Daoy (cell line): ENCODE measurements at regions not wholly inside any gene's neighbourhood (a gene's known extent, or its start where the extent isn't known, plus 50 kb on each side); places are given as distances from the start of the nearest gene placed in this dataset.
"Not testable (repeated sequence)": the region's sequence is repeated elsewhere in the genome, so short reads cannot be mapped to it uniquely, and the experiment has no call there.

Experiments
- DNase-seq: peaks from one replicate; pipeline ENCODE4 v3.0.0-alpha.2; 2015; ENCODE audit warnings: low read depth

DNA sequence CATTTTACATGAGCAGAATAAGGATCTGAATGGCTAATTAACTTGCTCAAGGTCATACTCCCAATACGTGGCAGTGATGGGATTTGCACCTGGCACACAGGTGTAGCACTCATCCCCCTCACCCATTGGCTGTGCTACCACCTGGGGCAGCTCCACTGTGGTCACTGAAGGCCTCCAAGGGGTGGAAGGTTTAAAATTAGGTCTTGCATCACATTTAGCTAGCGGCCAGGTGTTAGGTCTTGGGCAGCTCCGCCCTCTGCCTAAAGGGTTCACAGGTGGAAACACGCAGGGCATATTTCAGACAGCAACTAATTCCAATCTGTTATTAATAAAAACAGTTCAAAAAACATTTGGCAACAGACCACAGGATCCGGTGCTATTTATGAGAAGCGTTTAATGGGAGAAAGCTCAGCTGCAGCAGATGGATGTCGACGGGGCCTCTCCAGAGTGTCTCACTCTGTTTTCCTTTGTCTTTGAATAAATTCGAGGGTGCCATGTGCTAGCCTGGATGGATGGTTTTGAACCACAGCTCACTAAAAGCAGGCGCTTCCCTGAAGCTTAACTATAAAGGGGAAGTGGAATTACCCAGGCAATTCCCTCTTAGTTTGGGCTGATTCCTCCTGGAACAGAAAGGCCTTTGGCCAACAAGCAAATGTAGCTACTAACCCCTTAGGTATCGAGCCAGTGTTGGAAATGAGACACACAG lies 1017.6 kb downstream of the TYW1 start:
- no peak for DNase-seq

DNA sequence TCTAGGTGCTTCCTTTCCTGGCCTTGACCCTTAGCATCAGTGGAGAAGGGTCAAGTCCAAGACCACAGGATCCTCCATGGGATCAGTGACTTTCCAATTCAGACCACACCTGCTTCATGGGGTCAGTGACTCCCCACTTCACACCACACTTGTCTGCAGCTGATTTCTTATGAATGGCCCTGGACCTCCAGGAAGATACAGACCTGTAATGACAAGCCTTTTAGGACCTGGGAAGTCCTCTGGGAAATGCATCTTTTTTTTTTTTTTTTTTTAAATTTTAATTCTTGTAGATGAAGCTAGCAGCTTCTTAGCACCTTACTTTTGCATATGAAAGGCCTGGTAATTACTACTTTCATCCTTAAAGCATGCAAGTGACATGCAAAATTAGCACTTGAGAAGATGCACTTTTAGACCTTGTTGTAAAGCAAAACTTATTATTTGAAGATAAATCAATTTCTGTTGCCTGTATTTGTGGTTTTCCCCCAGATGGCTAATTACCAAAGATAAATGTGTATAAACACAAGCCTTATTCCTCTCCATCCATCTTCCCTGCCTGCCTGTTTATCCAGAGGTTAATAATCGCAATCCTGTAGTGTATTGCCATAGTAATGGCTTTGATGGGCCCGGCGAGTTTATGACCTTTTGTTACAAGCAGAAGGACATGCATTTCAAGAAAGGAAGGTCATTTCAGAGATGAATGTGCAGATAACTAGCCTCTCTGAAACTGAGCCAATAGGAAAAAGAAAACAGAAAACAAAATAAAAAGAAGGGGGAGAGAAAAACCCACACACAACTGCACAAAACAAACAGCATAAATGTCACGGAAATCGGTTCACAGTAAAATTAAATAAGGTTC lies 1018.7 kb downstream of the TYW1 start:
- no peak for DNase-seq

DNA sequence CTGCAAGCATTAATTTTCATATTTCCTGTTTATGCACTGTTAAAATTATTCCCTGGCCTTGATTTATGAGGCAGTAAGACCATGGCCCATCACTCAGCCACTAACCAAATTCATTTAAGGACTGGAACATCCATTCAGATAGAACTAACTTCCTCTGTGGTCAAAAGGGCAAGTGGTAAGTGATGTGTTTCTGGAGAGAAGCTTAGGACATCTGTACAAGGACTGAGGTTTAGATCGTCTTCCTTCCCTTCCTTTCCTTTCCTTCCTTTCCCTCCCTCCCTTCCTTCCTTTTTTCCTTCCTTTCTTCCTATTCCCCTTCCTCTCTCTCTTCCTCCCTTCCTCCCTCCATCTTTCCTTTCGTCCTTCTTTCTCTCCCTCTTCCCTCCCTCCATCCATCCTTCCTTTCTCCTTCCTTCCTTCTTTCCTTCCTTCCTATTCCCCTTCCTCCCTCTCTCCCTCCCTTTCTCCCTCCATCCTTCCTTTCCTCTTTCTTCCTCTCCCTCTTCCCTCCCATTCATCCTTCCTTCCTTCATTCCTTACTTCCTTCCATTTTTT lies 1019.4 kb downstream of the TYW1 start:
- DNase-seq, result no peak

DNA sequence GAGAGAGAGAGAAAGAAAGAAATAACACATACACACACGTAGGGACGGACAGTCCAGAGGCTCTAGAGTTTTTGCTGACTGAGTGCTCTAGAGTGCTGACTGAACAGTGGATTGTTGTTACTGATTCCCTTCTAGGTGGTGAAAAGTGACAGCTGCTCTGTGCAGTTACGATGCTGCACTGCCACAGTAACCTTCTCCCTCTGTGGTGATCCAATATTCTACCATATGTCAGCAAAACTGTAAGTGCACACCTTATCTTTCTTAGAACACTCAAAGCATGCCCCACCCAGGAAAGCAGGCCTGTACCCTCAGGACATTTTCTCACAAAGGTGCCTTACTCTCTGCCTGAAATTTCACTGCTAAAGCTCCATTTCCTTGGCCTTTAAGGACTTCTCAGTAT lies 1023.5 kb downstream of the TYW1 start:
- DNase-seq, result no peak

DNA sequence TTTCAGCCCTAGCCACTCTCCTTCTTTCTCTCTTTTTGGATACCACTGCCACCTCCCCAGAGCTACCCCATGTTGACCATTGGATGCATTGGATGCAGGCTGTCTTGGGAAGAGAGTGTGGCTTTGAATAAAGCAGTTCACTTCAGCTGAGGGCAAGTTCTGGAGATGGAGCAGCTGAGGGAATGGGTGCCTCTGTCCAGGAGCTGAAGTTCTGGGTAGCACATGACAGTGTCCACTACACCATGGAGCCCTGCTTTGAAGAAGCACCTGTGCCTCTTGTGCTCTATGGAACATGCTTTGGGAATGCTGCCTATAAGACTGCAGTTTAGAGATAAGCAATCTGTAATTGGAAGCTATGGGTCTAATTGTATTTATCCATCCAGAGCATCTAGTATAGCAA lies 1028.7 kb downstream of the TYW1 start:
- no peak for DNase-seq

DNA sequence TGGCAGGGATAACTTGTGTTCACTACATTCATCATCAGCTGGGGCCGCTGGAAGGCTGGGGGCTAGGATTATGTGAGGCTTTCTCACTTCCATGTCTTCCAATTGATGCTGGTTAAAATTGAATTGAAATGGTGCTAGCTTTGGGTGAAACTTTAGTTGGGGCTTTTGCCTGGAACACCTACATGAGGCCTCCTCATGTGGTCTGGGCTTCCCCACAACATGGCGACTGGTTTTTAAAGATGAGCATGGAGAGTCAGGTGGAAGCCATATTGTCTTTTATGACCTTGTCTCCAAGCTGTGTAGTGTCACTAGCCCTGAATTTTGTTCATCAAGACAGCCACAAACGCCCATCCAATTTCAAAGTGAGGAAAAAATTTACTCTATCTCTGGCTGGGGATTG lies 1033.9 kb downstream of the TYW1 start:
- no peak for DNase-seq

DNA sequence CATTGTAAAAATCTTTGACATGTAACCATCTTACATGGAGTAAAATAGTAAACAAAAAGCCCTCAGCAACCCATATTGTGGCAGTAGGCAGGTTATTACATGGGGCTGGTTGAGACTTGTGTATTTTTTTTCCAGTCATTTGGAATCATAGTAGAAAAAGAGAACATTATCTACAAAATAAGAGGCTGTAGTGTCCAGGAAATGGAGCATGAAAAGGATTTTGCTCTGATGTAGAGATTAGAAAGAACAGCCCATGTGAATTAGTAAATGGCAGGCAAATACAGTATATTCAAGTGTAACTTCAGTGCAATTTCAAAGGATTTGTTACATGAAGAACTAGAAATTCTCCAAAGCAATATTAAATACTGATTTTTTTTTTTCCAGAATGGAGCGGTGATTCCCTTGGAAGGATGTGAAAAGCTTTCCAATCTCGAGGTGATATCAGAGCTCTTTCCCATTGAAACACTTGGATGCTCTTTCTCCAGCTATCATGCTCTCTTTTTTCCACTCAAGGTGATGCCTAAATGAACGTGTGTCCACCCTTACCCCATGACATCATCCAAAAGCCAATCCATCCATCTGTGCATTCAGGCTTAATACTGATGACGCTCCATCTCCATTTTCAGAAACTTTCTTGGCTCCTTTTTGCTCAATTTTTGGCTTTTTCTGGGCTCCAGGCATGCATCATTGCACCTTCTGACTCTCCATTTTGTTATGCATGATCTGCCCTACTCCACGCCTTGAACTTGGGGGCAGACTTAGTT lies 1034.7 kb downstream of the TYW1 start:
- no peak for DNase-seq

DNA sequence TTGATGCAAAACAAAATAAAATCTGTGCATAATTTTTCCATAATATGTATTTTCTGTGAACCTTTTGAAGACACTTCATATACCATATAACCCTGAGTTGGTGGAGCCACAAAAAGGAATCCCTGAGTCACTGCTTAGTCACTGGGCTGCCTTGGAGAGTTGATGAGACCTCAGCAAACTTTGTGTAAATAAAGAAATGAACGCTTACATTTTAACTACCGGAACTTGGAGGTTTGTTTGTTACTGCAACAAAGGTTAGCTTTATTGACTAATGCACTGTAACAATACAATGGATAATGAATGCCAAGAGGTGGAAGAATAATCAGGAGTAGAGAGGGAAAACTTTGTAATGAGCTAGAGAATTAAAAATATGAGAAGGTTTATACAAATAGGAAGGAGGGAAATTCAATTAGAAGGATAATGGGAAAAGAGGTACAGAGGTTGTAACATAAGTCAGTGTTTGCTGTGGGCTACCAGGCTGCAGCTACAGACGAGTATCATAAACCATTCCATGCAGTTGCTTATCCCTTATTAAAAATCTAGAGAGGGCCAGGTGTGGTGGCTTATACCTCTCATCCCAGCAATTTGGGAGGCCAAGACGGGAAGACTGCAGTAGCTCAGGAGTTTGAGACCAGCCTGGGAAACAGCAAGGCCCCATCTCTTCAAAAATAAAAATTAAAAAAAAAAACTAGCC lies 1042.1 kb downstream of the TYW1 start:
- no peak for DNase-seq

DNA sequence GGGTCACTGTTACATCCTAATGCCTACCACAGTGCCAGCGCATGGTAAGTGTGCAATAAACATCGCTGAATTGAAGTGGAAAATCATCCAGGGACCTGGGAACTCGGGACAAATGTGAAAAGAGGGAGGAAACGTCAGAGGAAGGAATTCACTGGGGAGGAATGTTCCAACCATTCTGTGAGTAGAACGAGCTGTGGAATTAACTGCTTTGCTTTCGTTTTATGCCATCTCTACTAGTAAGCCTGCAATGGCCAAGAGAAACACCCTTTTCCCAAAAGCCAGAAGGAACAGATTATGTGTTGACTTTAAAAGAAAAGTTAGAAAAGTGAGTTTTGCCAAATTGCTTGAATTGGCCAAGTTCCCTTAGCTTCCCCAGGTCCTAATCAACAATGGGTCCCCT lies 1044.9 kb downstream of the TYW1 start:
- no peak for DNase-seq

DNA sequence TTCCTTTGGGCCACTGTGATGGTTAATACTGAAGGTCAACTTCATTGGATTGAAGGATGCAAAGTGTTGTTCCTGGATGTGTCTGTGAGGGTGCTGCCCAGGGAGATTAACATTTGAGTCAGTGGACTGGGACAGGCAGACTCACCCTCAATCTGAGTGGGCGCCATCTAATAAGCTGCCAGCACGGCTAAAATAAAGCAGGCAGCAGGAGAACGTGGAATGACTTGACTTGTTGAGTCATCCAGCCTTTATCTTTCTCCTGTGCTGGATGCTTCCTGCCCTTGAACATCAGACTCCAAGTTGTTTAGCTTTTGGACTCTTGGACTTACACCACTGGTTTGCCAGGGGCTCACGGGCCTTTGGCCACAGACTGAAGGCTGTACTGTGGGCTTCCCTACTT lies 1046.9 kb downstream of the TYW1 start:
- DNase-seq, result no peak

DNA sequence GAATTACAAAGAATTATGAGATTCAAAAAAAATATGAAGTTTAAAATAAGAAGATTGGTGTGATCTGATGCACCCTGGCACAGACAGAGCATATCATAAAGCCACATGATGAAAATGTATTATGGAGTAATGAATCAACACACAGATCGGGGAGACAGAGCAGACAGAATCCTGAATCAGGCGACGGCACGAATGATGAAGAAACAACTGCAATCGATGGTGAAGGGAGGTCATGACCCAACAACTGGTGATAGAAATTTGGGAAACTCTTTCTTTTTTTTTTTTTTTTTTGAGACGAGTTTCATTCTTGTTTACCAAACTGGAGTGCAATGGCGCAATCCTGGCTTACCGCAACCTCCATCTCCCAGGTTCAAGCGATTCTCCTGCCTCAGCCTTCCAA lies 1054.0 kb downstream of the TYW1 start:
- DNase-seq, result no peak

DNA sequence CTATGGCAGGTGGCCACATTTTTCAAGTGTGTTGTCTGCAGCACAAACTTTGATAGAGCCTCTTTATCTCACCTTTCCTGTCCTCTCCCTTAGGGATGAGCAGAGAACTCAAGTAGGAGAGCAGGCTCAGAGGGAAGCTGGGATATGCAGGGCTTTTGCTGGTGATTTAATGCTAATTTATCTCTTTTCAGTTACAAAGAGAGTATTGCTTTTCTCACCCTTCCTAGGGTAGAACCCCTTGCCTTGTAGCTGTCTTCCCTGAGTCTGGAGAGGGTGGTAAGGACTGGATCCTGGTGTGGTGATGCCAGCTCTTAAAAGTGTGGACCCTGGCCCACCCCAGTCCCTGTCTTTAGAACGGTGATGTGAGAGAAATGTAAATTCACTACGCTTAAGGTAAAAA lies 1061.4 kb downstream of the TYW1 start:
- DNase-seq, result no peak

DNA sequence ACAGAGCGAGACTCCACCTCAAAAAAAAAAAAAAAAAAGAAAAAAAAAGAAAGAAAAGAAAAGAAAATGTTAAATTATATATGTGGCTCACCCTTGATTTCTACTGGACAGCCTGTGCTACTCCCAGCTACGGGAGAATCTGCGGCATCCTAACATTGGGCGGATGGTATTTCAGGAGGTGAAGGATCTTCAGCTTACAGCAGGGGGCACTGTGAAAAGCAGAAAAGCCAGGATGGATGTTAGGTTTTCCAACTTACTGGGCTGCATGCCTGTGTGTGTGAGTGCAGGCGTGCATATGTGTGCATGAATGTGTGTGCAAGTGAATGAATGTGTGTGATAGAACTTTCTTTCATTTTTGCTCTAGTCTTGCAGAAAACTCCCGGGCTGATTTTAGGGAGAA lies 1066.5 kb downstream of the TYW1 start:
- no peak for DNase-seq

DNA sequence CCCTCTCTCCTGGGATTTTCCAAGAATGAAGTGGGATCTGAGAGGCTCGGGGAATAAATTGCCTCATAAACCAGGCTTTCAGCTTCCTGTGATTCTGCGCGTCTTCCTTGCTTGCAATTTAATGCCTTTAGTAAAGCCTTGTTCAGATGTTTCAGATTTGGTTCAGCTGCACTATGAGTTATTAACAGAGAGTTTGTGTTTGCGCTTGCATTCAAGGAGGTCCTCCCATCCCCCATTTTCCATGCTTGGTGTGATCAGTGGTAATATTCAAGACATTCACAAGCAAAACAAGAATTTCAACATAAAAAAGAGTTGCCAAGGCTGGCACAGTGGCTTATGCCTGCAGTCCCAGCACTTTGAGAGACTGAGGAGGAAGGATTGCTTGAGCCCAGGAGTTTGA lies 1068.9 kb downstream of the TYW1 start:
- DNase-seq, result no peak

DNA sequence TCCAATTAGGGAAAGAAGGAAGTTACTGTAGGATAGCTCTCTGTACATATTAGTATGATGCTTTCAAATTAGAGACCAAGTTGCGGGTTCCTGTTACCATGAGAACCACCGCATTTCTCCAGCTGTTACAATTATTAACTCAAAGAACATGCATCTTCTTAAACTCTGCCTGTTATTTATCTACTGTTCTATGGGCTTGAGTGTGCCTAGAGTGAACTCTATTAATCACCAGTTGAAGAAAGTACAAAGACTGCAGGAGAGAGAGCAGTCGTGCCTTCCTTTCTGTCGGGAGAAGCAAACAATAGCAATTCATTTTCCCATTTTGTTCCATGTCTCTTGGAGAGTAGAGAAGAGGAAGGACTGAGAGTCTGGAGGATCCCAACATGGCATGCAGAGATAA lies 1071.2 kb downstream of the TYW1 start:
- no peak for DNase-seq

DNA sequence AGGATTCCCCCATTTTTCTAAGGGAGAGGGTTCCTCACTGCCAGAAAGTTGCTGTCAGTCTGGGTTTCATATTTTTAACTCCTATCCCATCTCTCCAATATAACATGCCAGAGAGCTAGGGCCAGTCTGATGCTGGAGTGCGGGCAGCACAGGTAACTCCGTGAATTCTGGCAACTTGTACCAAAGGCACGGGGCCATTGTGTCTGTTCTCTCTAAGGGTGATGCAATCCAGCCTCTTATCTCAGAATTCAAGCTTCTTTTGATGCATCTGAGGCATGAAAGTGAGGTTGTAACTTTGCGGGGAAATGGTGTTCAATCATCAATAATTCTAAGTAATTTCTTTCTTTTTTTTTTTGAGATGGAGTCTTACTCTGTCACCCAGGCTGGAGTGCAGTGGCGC lies 1074.4 kb downstream of the TYW1 start:
- DNase-seq, result no peak

DNA sequence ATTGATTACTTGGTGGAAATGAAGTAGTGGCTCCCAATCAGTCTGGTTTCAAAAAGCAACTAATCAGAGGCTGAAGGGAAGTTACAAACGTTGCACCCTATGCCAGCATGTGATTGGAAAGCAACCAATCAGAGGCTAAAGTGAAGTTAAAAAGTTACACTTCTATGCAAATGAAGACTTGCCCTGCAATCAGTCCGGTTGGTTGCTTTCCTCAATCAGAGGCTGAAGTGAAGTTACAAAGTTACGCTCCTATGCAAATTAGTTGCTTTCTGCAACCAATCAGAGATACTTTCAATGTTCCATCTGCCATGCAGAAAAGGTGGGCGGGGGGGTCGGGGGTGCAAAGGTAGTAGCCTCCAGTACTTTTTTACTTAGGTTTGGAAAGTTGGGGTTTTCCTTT lies 1077.1 kb downstream of the TYW1 start:
- DNase-seq, result no peak

DNA sequence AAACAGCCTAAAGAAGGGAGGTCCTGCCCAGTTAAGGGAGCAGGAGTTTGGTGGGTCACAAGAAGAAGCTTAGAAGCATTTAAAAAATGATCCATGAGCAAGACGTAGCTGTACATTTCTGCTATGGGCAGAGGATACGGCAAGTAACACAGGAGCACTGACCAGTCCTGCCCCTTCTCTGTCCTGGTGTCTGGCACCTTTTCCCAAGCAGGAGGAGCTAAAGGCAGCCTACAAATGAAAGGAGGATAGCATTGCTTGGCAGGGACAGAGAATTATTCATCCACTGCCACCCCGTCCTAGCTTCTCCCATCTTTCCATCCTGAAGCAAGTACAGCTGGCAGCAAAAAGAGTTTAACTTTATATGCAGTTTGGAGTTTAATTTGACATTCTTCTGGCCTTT lies 1077.6 kb downstream of the TYW1 start:
- no peak for DNase-seq

DNA sequence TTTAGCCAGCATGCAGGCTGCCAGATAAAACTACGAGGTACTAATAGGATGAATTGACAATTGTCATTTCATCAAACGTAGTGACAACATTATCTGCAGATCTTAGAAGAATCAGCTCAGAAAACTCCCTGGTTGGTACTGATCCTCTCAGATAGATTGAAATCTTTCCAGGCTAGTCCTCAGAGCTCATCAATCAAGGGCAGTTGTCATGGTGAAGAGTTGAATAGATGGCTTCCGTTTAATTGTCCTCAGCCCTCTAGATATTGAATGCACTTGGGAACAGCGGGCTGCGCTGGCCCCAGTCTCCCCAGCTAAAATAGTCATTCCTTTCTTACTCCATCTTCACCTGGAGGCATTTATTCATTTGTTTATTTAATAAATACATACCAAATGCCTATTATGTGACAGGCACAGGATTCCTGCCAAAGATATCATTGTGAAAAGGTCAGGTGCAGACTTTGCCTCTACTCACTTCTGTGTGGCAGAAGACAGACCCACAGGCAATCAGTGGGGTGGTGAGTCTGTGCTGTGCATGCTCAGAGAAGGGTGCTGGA lies 1081.6 kb downstream of the TYW1 start:
- DNase-seq, result no peak

DNA sequence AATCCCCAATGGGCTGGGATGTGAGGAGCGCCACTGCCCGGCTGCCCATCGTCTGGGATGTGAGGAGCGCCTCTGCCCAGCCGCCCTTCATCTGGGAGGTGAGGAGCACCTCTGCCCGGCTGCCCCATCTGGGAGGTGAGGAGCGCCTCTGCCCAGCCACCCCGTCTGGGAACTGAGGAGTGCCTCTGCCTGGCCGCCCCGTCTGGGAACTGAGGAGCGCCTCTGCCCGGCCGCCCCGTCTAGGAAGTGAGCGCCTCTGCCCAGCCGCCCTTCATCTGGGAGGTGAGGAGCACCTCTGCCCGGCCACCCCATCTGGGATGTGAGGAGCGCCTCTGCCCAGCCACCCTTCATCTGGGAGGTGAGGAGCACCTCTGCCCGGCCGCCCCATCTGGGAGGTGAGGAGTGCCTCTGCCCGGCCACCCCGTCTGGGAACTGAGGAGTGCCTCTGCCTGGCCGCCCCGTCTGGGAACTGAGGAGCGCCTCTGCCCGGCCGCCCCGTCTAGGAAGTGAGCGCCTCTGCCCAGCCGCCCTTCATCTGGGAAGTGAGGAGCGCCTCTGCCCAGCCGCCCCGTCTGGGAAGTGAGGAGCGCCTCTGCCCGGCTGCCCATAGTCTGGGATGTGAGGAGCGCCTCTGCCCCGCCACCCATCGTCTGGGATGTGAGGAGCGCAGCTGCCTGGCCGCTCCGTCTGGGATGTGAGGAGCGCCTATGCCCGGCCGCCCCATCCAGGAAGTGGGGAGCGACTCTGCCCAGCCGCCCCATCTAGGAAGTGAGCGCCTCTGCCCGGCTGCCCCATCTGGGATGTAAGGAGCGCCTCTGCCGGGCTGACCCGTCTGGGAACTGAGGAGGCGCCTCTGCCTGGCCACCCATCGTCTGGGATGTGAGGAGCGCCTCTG lies 1085.7 kb downstream of the TYW1 start:
- DNase-seq, result not testable (repeated sequence)
